NB4 (cell line): ENCODE measurements at regions not wholly inside any gene's neighbourhood (a gene's known extent, or its start where the extent isn't known, plus 50 kb on each side); places are given as distances from the start of the nearest gene placed in this dataset.
A peak's percentile ranks its signal among the peaks of the same experiment; 100 is the strongest.

ENCODE experiments used
- DNase-seq: peaks from one replicate; pipeline ENCODE4 v3.0.0; 2010; ENCODE audit warnings: low read depth
- H3K4me3 ChIP-seq: one replicate; pipeline ENCODE4 v1.5.1; 2011; ENCODE audit warnings: mild to moderate bottlenecking, low read depth, low read length, moderate library complexity
- CTCF ChIP-seq: IDR thresholded peaks from one replicate; pipeline ENCODE4 v1.5.1; 2012; ENCODE audit warnings: low read depth, low read length
- MYC ChIP-seq: IDR thresholded peaks from 2 replicates; pipeline ENCODE4 v1.6.1; 2011; ENCODE audit warnings: low read depth, low read length
- POLR2A ChIP-seq: IDR thresholded peaks from 2 replicates; pipeline ENCODE4 v1.6.1; 2011; ENCODE audit warnings: mild to moderate bottlenecking; ENCODE audit not compliant: insufficient read length; ENCODE audit errors: extremely low read depth
- TF ChIP-seq, protein P1 (sequence below): IDR thresholded peaks from 2 replicates; pipeline ENCODE4 v1.6.1; 2011; ENCODE audit warnings: low read depth, low read length

DNA sequence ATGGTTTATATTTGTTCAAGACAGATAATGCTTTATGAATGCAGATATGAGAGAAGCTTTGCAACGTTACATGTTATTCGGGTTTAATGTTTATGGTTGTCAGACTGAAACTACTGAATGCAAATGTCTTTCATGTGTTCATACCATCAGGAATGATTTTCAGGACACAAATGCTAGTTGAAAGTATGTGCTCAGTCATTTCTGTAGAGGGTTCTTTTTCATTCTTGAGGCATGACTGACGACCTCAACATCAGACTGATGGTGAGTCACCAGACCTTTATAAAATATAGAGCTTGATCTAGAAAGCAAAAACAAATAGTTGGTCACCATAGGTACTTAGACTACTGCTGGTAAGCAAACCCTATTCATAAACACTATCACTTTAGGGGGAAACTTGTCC, 287.3 kb upstream of the NUDT12 start:
- no peak for DNase-seq
- no peak for TF ChIP-seq CTCF
- H3K4me3 ChIP-seq, result no peak overlapping the region

DNA sequence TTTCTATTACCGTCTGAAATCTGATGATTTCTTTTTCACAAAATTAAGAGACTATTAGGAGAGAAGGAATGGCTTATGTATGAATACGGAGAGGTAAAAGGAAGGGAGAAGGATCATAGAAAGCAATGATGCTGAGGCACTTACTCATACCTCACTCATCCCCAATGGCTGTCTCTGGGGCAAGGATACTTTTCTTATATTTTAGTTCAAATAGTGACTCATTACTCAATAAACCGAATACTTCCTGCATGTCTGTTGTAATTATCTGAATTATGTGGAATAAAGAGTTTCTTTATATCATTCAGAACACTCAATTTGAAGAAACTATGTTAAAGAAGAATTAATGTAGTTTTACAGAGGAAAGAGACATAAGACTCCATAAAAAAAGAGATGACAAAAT, 284.5 kb upstream of the NUDT12 start:
- TF ChIP-seq CTCF, result no peak
- no peak for TF ChIP-seq POLR2A
- TF ChIP-seq, protein P1, sequence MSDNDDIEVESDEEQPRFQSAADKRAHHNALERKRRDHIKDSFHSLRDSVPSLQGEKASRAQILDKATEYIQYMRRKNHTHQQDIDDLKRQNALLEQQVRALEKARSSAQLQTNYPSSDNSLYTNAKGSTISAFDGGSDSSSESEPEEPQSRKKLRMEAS, result no peak
- no peak for TF ChIP-seq MYC
- DNase-seq, result no peak
- H3K4me3 ChIP-seq, result no peak overlapping the region

GRCh38 chr5:103842936-103843335, 280.3 kb upstream of the NUDT12 start:
- no peak for TF ChIP-seq MYC
- TF ChIP-seq, protein P1, result no peak
- no peak for DNase-seq

DNA sequence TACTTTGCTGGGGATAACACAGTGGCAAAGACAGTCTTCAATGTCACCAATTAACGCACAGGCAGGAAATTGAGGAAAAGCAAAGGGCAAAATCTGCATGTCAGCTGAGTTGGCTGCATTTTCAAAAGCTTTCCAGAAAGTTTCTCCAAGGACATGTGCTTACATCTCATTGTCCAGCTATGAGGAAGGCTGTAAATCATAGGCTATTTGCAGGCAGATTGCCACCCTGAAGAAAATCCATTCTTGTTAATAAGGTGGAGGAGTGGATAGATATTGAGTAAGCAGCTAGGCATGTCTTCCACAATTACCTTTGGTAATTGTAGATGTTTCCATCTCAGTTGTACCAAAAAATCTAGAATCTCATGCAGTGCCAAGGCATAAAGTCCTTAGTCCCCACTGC, 278.0 kb upstream of the NUDT12 start:
- no peak for DNase-seq
- TF ChIP-seq MYC (no peak), CTCF (no peak), POLR2A (no peak)
- TF ChIP-seq, protein P1, result no peak
- H3K4me3 ChIP-seq, result no peak overlapping the region

More at GRCh38 chr5:103842936-103843335, 280.3 kb upstream of the NUDT12 start:
- H3K4me3 ChIP-seq, result no peak overlapping the region

- DNase-seq, result no peak
- H3K4me3 ChIP-seq, result no peak overlapping the region
- TF ChIP-seq, protein P1, result no peak
- no peak for TF ChIP-seq CTCF
- TF ChIP-seq POLR2A, result no peak
- TF ChIP-seq MYC, result no peak
Observed at GRCh38 chr5:103834216-103834615, 271.6 kb upstream of the NUDT12 start.

GRCh38 chr5:103829585-103829984, 267.0 kb upstream of the NUDT12 start:
- DNase-seq, result peak; percentile 10
- H3K4me3 ChIP-seq, result no peak overlapping the region
- TF ChIP-seq, protein P1, result no peak
- peak; percentile 74 for TF ChIP-seq CTCF
